Left lobe of liver (tissue), 2 donors: ENCODE measurements at regions not wholly inside any gene's neighbourhood (a gene's known extent, or its start where the extent isn't known, plus 50 kb on each side); places are given as distances from the start of the nearest gene placed in this dataset.
"Not testable (repeated sequence)": the region's sequence is repeated elsewhere in the genome, so short reads cannot be mapped to it uniquely, and the experiment has no call there.

ENCODE experiments used
- ATAC-seq: fragments of 200-7000 bp; cut with Tn5 transposase; one replicate; pipeline ENCODE4 v1.9.1; 2020; ENCODE audit warnings: mild to moderate bottlenecking, moderate library complexity
- DNase-seq: peaks from one replicate; pipeline ENCODE4 v3.0.0-alpha.2; 2020; ENCODE audit warnings: low spot score
- donor health status: DM: no; HTN: no; CAD: no; lungs with moderate emphysema.
- donor health status: DM: no; HTN: yes; CAD: no.

DNA sequence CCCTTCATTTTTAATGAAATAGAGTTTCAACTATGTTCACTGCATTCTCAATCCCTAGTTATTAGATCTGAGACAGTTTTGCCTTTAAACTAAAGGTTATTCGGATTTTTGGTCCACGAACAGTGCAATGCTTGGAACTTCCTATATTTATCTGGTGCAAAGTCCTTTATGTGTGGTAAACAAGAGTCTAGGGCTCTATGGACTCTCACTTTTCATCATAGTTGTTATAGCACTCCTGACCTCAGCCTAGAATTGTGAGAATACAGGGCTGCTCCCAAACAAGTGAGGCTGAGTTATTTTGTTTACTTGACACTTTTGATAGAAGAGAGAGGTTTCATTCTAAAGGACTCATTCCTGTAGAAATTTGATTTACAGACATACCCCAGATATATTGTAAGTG is 692.1 kb downstream of the TTLL7 start:
- ATAC-seq: peak; percentile 58
- not testable (repeated sequence) for DNase-seq

GRCh38 chr1:83295594-83295993 is 703.3 kb downstream of the TTLL7 start:
- ATAC-seq, DNase-seq: not testable (repeated sequence)

DNA sequence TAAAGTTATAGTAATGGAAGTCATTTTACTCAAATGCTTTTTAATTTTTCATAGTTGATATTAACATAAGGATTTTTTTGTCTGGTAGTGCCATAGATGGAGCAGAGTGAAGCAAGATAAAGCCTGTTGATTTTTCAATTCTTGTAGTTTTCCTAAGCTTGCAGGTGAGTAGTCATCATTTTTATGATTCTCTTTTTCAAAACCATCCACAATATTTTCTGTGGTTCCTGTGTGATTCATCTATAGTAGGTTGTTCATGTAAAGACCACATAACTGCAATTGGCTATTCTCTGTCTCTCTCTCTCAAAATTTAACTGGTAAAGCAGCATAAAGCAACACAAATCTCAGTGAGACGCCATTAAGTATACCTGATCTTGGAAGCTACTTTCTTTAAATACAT is 711.5 kb downstream of the TTLL7 start:
- not testable (repeated sequence) for DNase-seq, ATAC-seq

GRCh38 chr1:83274656-83275055 is 724.3 kb downstream of the TTLL7 start:
- ATAC-seq, DNase-seq: not testable (repeated sequence)

- not testable (repeated sequence) for DNase-seq, ATAC-seq
Measured at GRCh38 chr1:83272484-83272883, 726.4 kb downstream of the TTLL7 start.

DNA sequence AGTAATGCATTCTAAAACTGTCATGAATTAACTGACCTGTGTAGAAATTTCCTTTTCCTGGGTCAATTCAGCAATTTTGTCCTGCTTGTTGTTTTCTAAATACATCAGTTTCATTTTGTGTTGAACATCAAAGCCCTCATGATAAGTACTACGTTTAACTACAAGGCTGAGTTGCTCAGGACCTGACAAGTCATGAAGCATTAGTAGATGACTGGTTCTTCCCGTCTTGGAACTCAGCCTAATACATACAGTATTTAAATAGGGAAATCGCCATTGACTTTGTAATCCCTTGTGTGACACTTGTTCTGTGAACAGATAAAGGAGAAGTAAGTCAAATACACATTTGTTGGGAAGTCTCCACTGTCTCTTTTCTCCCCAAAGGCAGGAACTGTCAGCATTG is 727.1 kb downstream of the TTLL7 start:
- not testable (repeated sequence) for ATAC-seq, DNase-seq

DNA sequence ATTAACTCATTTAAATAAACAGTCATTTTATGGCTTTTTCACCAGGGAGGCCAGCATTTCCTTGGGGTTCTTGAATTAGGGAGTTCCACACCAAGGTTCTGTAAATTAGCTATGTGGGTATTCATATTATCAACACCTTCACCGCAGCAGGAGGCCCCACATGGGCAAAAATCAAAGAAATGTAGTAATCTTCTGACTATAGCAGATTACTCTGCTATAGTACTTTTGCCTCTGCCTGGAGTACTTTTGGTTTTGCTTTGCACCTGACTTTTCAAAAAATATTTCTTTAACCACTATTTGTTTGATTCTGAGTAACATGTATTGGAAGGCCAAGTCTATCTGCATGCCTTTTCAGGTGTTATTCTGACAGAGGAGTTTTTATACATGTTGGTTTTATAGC is 728.1 kb downstream of the TTLL7 start:
- not testable (repeated sequence) for DNase-seq, ATAC-seq

DNA sequence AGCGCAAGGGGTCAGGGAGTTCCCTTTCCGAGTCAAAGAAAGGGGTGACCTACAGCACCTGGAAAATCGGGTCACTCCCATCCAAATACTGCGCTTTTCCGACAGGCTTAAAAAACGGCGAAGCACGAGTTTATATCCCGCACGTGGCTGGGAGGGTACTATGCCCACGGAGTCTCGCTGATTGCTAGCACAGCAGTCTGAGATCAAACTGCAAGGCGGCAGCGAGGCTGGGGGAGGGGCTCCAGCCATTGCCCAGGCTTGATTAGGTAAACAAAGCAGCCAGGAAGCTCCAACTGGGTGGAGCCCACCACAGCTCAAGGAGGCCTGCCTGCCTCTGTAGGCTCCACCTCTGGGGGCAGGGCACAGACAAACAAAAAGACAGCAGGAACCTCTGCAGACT is 735.1 kb downstream of the TTLL7 start:
- ATAC-seq, DNase-seq: not testable (repeated sequence)

DNA sequence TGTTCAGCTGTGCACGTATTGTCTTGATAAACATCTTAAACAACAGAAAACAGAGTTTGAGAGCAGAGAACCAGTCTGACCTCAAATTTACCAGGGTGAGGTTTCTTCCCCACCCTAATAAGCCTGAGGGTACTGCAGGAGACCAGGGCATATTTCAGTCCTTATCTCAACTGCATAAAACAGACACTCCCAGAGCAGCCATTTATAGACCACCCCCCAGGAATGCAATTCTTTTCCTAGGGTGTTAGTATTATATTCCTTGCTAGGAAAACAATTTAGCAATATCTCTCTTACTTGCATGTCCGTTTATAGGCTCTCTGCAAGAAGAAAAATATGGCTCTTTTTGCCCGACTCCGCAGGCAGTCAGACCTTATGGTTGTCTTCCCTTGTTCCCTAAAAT is 747.2 kb downstream of the TTLL7 start:
- DNase-seq, ATAC-seq: not testable (repeated sequence)

- ATAC-seq: not testable (repeated sequence)
Measured at GRCh38 chr1:83246780-83247179, 752.2 kb downstream of the TTLL7 start.

DNA sequence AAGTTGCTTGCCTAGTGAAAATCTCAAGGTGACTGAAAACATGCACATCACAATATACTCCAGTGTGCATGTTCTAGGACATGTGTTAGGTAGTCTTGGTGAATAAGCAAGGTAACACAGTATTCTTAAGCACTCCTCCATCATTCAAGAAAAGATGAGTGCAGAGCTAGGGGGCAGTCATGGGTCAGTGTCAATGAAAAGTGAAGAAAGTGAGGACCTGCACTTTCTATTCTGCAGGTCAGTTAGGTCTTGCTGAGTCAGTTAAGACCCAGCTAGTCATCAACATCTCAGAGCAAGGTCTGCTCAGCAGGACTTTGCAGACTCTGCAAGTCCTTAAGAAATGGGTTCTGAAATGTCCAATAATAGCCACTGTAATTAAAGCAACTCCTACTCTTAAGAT is 754.1 kb downstream of the TTLL7 start:
- ATAC-seq, DNase-seq: not testable (repeated sequence)

More at GRCh38 chr1:83246780-83247179, 752.2 kb downstream of the TTLL7 start:
- DNase-seq: not testable (repeated sequence)

DNA sequence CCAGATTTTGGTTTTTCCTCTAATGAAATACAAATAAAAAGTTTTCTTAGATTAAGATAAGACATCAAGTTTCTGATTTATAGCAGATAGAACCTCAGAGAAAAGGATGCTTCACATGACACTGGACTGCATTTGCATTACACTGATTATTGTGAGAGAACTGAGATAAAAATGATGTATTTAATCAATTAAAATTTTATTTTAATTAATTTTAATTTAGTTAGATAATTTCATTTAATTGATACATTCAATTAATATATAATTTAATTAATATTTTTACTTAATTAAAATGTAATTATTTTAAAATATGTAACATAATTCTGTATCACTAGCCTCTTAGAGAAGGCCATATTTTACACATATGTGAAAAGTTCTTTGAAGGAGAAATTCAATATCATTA is 759.4 kb downstream of the TTLL7 start:
- not testable (repeated sequence) for ATAC-seq, DNase-seq

- not testable (repeated sequence) for DNase-seq
Measured at GRCh38 chr1:83238654-83239053, 760.3 kb downstream of the TTLL7 start.

DNA sequence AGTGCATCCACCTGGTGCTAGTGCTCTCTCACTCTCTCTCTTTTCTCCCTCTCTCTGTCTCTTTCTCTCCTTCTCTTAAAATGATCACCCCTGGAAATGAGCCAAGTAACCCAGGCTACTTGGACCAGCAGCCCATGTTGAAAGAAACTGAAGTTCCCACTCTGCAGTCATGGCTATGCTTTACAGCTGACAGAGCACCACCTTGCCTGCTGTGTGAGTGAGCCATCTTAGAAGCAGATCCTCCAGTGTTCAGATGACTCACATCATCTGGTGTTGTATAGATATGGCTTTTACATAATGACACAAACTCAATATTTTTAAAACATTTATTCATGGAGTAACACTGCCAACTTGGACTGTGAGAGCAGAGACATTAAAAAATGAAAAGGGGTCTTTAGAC is 779.1 kb downstream of the TTLL7 start:
- not testable (repeated sequence) for DNase-seq, ATAC-seq

More at GRCh38 chr1:83238654-83239053, 760.3 kb downstream of the TTLL7 start:
- ATAC-seq: peak; percentile 56

GRCh38 chr1:83218036-83218716 is 780.8 kb downstream of the TTLL7 start:
- not testable (repeated sequence) for ATAC-seq, DNase-seq

GRCh38 chr1:83214317-83214716 is 784.6 kb downstream of the TTLL7 start:
- DNase-seq, ATAC-seq: not testable (repeated sequence)

DNA sequence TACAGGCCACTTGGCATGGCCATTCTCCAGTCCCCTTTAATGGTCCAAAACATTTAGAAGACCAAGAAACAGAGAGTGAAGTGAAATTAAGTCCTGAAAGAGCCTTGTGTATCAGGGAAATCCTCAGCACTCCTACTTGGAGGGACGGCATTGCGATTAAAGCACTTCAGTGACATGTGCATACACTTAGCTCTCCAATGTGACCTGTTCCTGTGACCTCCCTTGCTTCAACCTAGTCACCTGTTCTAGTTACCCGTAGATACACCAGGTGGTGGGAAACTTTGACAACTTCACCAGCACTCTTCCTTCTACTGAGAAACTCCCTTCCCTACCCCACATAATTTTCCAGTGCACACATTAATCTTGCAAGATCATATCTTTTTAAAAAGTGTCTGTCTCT is 785.3 kb downstream of the TTLL7 start:
- DNase-seq, ATAC-seq: not testable (repeated sequence)

GRCh38 chr1:83212033-83212432 is 786.9 kb downstream of the TTLL7 start:
- not testable (repeated sequence) for ATAC-seq, DNase-seq

GRCh38 chr1:83208540-83208939 is 790.4 kb downstream of the TTLL7 start:
- DNase-seq, ATAC-seq: not testable (repeated sequence)

DNA sequence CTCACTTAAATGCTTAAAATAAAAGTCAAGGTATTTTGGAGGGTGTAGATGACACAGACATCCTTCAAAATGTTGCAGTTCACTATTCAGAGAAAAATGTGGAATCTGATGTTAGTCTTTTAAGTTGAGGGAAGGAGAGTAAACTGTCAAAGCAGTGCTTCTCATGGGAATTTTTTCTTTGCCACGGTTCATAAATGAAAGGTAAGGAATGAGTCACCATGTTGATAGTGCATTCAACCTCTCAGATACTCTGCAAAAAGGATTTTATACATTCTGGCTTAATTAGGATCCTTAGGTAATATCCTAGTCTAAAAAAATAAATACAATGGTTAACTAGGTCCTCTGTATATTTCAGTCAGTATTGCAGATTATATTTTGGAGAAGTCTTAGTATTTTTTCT is 804.3 kb downstream of the TTLL7 start:
- ATAC-seq, DNase-seq: not testable (repeated sequence)

DNA sequence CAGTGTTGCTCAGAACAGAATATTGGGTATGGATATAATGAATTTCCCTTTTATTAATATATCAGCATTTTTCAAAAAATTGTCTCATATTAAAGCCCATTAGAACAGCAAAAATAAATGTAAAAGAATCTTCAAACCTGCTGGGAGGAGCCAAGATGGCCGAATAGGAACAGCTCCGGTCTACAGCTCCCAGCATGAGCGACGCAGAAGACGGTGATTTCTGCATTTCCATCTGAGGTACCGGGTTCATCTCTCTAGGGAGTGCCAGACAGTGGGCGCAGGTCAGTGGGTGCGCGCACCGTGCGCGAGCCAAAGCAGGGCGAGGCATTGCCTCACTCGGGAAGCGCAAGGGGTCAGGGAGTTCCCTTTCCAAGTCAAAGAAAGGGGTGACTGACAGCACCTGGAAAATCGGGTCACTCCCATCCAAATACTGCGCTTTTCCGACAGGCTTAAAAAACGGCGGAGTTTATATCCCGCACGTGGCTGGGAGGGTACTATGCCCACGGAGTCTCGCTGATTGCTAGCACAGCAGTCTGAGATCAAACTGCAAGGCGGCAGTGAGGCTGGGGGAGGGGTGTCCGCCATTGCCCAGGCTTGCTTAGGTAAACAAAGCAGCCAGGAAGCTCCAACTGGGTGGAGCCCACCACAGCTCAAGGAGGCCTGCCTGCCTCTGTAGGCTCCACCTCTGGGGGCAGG is 816.8 kb downstream of the TTLL7 start:
- not testable (repeated sequence) for ATAC-seq, DNase-seq

- not testable (repeated sequence) for DNase-seq, ATAC-seq
Measured at GRCh38 chr1:83180621-83181020, 818.3 kb downstream of the TTLL7 start.
